ENCODE measurements at regions not wholly inside any gene's neighbourhood (a gene's known extent, or its start where the extent isn't known, plus 50 kb on each side); places are given as distances from the start of the nearest gene placed in this dataset.

- ATAC-seq (peak in 1 of 2 donors; percentile 12), DNase-seq (no peak)
- intact Hi-C loops (cut with DNase I) = no loop called here
Observed at GRCh38 chr5:90022002-90022710, 387.4 kb downstream of the CETN3 start.

GRCh38 chr5:90020575-90021538 is 388.7 kb downstream of the CETN3 start:
- DNase-seq (no peak), ATAC-seq (peak; percentile 57 to 96)
- intact Hi-C loops (cut with DNase I) = no loop called here

GRCh38 chr5:90017239-90017638 is 392.3 kb downstream of the CETN3 start:
- intact Hi-C loops (cut with DNase I) = no loop called here
- no peak for ATAC-seq
- DNase-seq = no peak

GRCh38 chr5:90015584-90016018 is 394.0 kb downstream of the CETN3 start:
- peak in 1 of 2 donors; percentile 87 for ATAC-seq
- intact Hi-C loops (cut with DNase I) = no loop called here
- DNase-seq = no peak

GRCh38 chr5:90014420-90014819 is 395.1 kb downstream of the CETN3 start:
- no peak for DNase-seq
- intact Hi-C loops (cut with DNase I) = no loop called here
- no peak for ATAC-seq

GRCh38 chr5:90000351-90000750 is 409.2 kb downstream of the CETN3 start:
- intact Hi-C loops (cut with DNase I) = no loop called here
- ATAC-seq (no peak), DNase-seq (peak; percentile 22)

- DNase-seq (no peak), ATAC-seq (peak in 1 of 2 donors; percentile 30)
- intact Hi-C loops (cut with DNase I) = no loop called here
Observed at GRCh38 chr5:89998519-89999305, 410.8 kb downstream of the CETN3 start.

GRCh38 chr5:89996890-89997289 is 412.7 kb downstream of the CETN3 start:
- intact Hi-C loops (cut with DNase I) = no loop called here
- ATAC-seq = no peak

GRCh38 chr5:89996335-89996734 is 413.2 kb downstream of the CETN3 start:
- ATAC-seq (no peak), DNase-seq (no peak)
- intact Hi-C loops (cut with DNase I) = no loop called here

More at GRCh38 chr5:89996890-89997289, 412.7 kb downstream of the CETN3 start:
- no peak for DNase-seq

GRCh38 chr5:89994266-89994665 is 415.3 kb downstream of the CETN3 start:
- intact Hi-C loops (cut with DNase I) = no loop called here

GRCh38 chr5:89992201-89992600 is 417.4 kb downstream of the CETN3 start:
- DNase-seq (no peak), ATAC-seq (no peak)
- intact Hi-C loops (cut with DNase I) = no loop called here

More at GRCh38 chr5:89994266-89994665, 415.3 kb downstream of the CETN3 start:
- ATAC-seq = no peak
- DNase-seq = no peak

GRCh38 chr5:89991592-89991991 is 418.0 kb downstream of the CETN3 start:
- intact Hi-C loops (cut with DNase I) = no loop called here
- no peak for ATAC-seq

GRCh38 chr5:89989776-89990175 is 419.8 kb downstream of the CETN3 start:
- intact Hi-C loops (cut with DNase I) = loop anchor here in 1 of 2 donors (2.0 kb wide), 1 partner anchor 59 kb away; no protein-coding TSS in a partner anchor
- no peak for DNase-seq
- peak; percentile 15 to 20 for ATAC-seq

More at GRCh38 chr5:89991592-89991991, 418.0 kb downstream of the CETN3 start:
- DNase-seq = no peak

- DNase-seq (peak; percentile 30), ATAC-seq (peak; percentile 73 to 87)
- intact Hi-C loops (cut with DNase I) = loop anchor here in 1 of 2 donors (2.0 kb wide), 1 partner anchor 58 kb away; no protein-coding TSS in a partner anchor
Observed at GRCh38 chr5:89988998-89989655, 420.4 kb downstream of the CETN3 start.

GRCh38 chr5:89988129-89988810 is 421.3 kb downstream of the CETN3 start:
- DNase-seq (no peak), ATAC-seq (no peak)
- intact Hi-C loops (cut with DNase I) = loop anchor here in 1 of 2 donors (2.0 kb wide), 1 partner anchor 57 kb away; no protein-coding TSS in a partner anchor

- DNase-seq (no peak), ATAC-seq (no peak)
- intact Hi-C loops (cut with DNase I) = no loop called here
Observed at GRCh38 chr5:89983216-89983615, 426.3 kb downstream of the CETN3 start.

- intact Hi-C loops (cut with DNase I) = no loop called here
- DNase-seq (no peak), ATAC-seq (no peak)
Observed at GRCh38 chr5:89981878-89982773, 427.4 kb downstream of the CETN3 start.
